Calu3 (cell line): ENCODE measurements at regions not wholly inside any gene's neighbourhood (a gene's known extent, or its start where the extent isn't known, plus 50 kb on each side); places are given as distances from the start of the nearest gene placed in this dataset.

Experiments used
- BruUV-seq: library from RNA; stranded (reverse); fragments of 400-500 nt; replicated peaks from 2 replicates; lab custom pipeline; 2021; lab: Mats Ljungman, UMichigan
- CTCF ChIA-PET: fragments of 300-600 bp; sonication (Branson Sonifier 250); formaldehyde crosslinking; loops from one replicate; lab custom pipeline; 2022; ENCODE audit warnings: antibody characterized with exemption; lab: Charles Lee
- DNase-seq: peaks from one replicate; pipeline ENCODE4 v3.0.0; 2022
- H3K27ac Mint-ChIP-seq: one replicate; pipeline ENCODE4 v1.8.0; 2022; ENCODE audit warnings: mixed read lengths; ENCODE audit not compliant: unreplicated experiment
- H3K27me3 Mint-ChIP-seq: one replicate; pipeline ENCODE4 v1.8.0; 2022; ENCODE audit warnings: mixed read lengths; ENCODE audit not compliant: unreplicated experiment
- H3K36me3 Mint-ChIP-seq: one replicate; pipeline ENCODE4 v1.8.0; 2022; ENCODE audit warnings: mild to moderate bottlenecking, moderate library complexity, mixed read lengths; ENCODE audit not compliant: insufficient read depth, unreplicated experiment
- H3K4me1 Mint-ChIP-seq: one replicate; pipeline ENCODE4 v1.8.0; 2022; ENCODE audit warnings: mild to moderate bottlenecking, low read depth, mixed read lengths; ENCODE audit not compliant: unreplicated experiment
- H3K4me3 Mint-ChIP-seq: one replicate; pipeline ENCODE4 v1.8.0; 2022; ENCODE audit warnings: mild to moderate bottlenecking, low read depth, moderate library complexity, mixed read lengths; ENCODE audit not compliant: unreplicated experiment
- H3K9me3 Mint-ChIP-seq: one replicate; pipeline ENCODE4 v1.8.0; 2022; ENCODE audit warnings: low read depth, mixed read lengths; ENCODE audit not compliant: unreplicated experiment
- CTCF ChIP-seq: fragments of 200-600 bp; IDR thresholded peaks from one replicate; pipeline ENCODE4 v1.8.0; 2022; ENCODE audit warnings: antibody characterized with exemption; ENCODE audit not compliant: unreplicated experiment
- intact Hi-C: fragments of 100-400 bp; cut with micrococcal nuclease; formaldehyde crosslinking; loops from one replicate; pipeline ENCODE4 v1.10.0; 2022; ENCODE audit not compliant: unreplicated experiment

- intact Hi-C loops: no loop called here
- no TSS peak for BruUV-seq
- Mint-ChIP-seq H3K9me3 (no peaks in the 10 kb centered on the region), H3K4me3 (no peak overlapping the region), H3K36me3 (no peaks in the 10 kb centered on the region), H3K4me1 (peaks cover 8% of the 10 kb centered on the region), H3K27ac (no peak overlapping the region), H3K27me3 (no peaks in the 10 kb centered on the region)
- peak; percentile 5 for DNase-seq
- TF ChIP-seq CTCF: no peak
- CTCF ChIA-PET: interaction anchor here (0.8 to 1.1 kb wide), 2 partner anchors 16 to 239 kb away, joined by 3 read pairs; no protein-coding TSS in a partner anchor
Measured at GRCh38 chrX:42530027-42530426, 247.9 kb downstream of the PPP1R2C start.

GRCh38 chrX:42524379-42524778 is 253.6 kb downstream of the PPP1R2C start:
- no peak overlapping the region for H3K27ac Mint-ChIP-seq

GRCh38 chrX:42519666-42520231 is 258.2 kb downstream of the PPP1R2C start:
- no TSS peak for BruUV-seq
- CTCF ChIA-PET: no interaction called here
- Mint-ChIP-seq H3K4me1 (no peaks in the 10 kb centered on the region), H3K9me3 (no peaks in the 10 kb centered on the region), H3K36me3 (no peaks in the 10 kb centered on the region), H3K27me3 (no peaks in the 10 kb centered on the region), H3K27ac (no peak overlapping the region), H3K4me3 (no peak overlapping the region)
- TF ChIP-seq CTCF: no peak
- intact Hi-C loops: loop anchor here (5.0 kb wide), 1 partner anchor 722 kb away; no protein-coding TSS in a partner anchor
- DNase-seq: peak; percentile 34

More at GRCh38 chrX:42524379-42524778, 253.6 kb downstream of the PPP1R2C start:
- no TSS peak for BruUV-seq
- Mint-ChIP-seq H3K4me1 (no peaks in the 10 kb centered on the region), H3K9me3 (no peaks in the 10 kb centered on the region), H3K27me3 (no peaks in the 10 kb centered on the region), H3K36me3 (no peaks in the 10 kb centered on the region), H3K4me3 (no peak overlapping the region)
- DNase-seq: no peak
- intact Hi-C loops: loop anchor here (5.0 kb wide), 1 partner anchor 727 kb away; no protein-coding TSS in a partner anchor
- TF ChIP-seq CTCF: no peak
- CTCF ChIA-PET: no interaction called here

GRCh38 chrX:42515939-42516338 is 262.0 kb downstream of the PPP1R2C start:
- no peak overlapping the region for H3K27ac Mint-ChIP-seq

More at GRCh38 chrX:42515939-42516338, 262.0 kb downstream of the PPP1R2C start:
- TF ChIP-seq CTCF: no peak
- intact Hi-C loops: no loop called here
- BruUV-seq: no TSS peak
- H3K9me3 Mint-ChIP-seq: no peaks in the 10 kb centered on the region
- no peak for DNase-seq
- H3K36me3 Mint-ChIP-seq: no peaks in the 10 kb centered on the region
- no peaks in the 10 kb centered on the region for H3K27me3 Mint-ChIP-seq
- CTCF ChIA-PET: no interaction called here
- no peak overlapping the region for H3K4me3 Mint-ChIP-seq
- no peaks in the 10 kb centered on the region for H3K4me1 Mint-ChIP-seq
